ENCODE measurements at regions not wholly inside any gene's neighbourhood (a gene's known extent, or its start where the extent isn't known, plus 50 kb on each side); places are given as distances from the start of the nearest gene placed in this dataset.

DNA sequence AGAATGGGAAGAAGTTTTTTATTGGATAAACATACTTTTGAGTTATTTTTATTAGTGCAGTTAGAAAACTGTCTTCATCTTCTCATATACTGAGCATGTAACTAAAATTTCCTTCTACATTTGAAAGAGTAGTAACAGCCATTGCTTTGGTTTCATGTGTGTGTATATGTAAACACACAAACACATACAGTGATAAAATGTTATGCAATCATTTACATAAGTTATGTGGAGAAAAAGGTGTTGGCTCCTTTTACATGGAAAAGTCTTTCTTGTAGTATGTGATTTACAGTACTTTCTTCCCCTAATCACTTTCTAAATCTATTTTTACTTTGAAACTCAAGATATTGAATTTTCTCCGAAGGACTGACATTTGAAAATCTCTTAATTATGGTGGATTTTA is 194.3 kb upstream of the PACRGL start:
- no peak for TF ChIP-seq POLR2AphosphoS5 (IDR thresholded peaks at IDR 0.05; ENCODE audit: borderline replicate concordance, low read depth, low read length)
- TF ChIP-seq EZH2 (IDR thresholded peaks at IDR 0.05): no peak

Data from SK-N-MC (cell line).